CD4-positive, alpha-beta T cell (primary cell): ENCODE measurements at regions not wholly inside any gene's neighbourhood (a gene's known extent, or its start where the extent isn't known, plus 50 kb on each side); places are given as distances from the start of the nearest gene placed in this dataset.

Experiments
- ATAC-seq: fragments of 200-7000 bp; cut with Tn5 transposase; one replicate; pipeline ENCODE4 v1.10.0; 2022; ENCODE audit warnings: mild to moderate bottlenecking; ENCODE audit not compliant: poor library complexity
- CTCF ChIA-PET: fragments of 350-600 bp; sonication (Branson Sonifier 250); formaldehyde crosslinking; loops from one replicate; lab custom pipeline; 2021; ENCODE audit warnings: antibody characterized with exemption, inconsistent platforms; lab: Charles Lee
- POLR2A ChIA-PET: fragments of 350-600 bp; sonication (Branson Sonifier 250); formaldehyde crosslinking; loops from one replicate; lab custom pipeline; 2021; ENCODE audit warnings: antibody characterized with exemption, inconsistent platforms; lab: Charles Lee
- DNase-seq, 14 experiments: peaks; one replicate each; pipeline ENCODE4 v3.0.0-alpha.2; 2013 to 2020; ENCODE audit warnings: mixed read lengths in 2 of 14
- H3K27ac ChIP-seq, 2 donors: one replicate each; pipeline versions ENCODE4 v1.5.1 to v1.7.0; 2013; ENCODE audit warnings: low read length in 2 of 2, low read depth in 1 of 2, mild to moderate bottlenecking in 1 of 2
- H3K27me3 ChIP-seq, 2 experiments: 1 replicate in 1 of 2; 2 replicates in 1 of 2; pipeline versions ENCODE4 v1.6.1 to v1.7.0; 2013; ENCODE audit warnings: low read length in 2 of 2, control low read depth in 1 of 2, mild to moderate bottlenecking in 1 of 2, moderate library complexity in 1 of 2; ENCODE audit not compliant: insufficient read depth in 2 of 2, control insufficient read depth in 1 of 2
- H3K36me3 ChIP-seq: one replicate; pipeline ENCODE4 v1.6.1; 2013; ENCODE audit warnings: low read length, control low read depth; ENCODE audit not compliant: insufficient read depth
- H3K4me1 ChIP-seq: one replicate; pipeline ENCODE4 v1.6.1; 2013; ENCODE audit warnings: low read length, control low read depth; ENCODE audit not compliant: insufficient read depth
- H3K4me3 ChIP-seq: one replicate; pipeline ENCODE4 v1.5.1; 2013; ENCODE audit warnings: mild to moderate bottlenecking, low read length, moderate library complexity
- H3K9me3 ChIP-seq, 2 experiments: 1 replicate in 1 of 2; 2 replicates in 1 of 2; pipeline versions ENCODE4 v1.6.1 to v1.7.0; 2013; ENCODE audit warnings: low read length in 2 of 2, mild to moderate bottlenecking in 2 of 2, control low read depth in 1 of 2, moderate library complexity in 1 of 2; ENCODE audit not compliant: control insufficient read depth in 1 of 2, insufficient read depth in 1 of 2
- H3K27ac Mint-ChIP-seq: one replicate; pipeline ENCODE4 v1.8.0; 2020; ENCODE audit warnings: mixed read lengths
- H3K27me3 Mint-ChIP-seq: one replicate; pipeline ENCODE4 v1.8.0; 2021; ENCODE audit warnings: mixed read lengths
- H3K36me3 Mint-ChIP-seq: one replicate; pipeline ENCODE4 v1.8.0; 2021; ENCODE audit warnings: low read depth, mixed read lengths
- H3K4me1 Mint-ChIP-seq: one replicate; pipeline ENCODE4 v1.8.0; 2021; ENCODE audit warnings: low read depth, mixed read lengths
- H3K4me3 Mint-ChIP-seq: one replicate; pipeline ENCODE4 v1.8.0; 2020; ENCODE audit warnings: mild to moderate bottlenecking, mixed read lengths
- H3K9me3 Mint-ChIP-seq: one replicate; pipeline ENCODE4 v1.8.0; 2020; ENCODE audit warnings: mixed read lengths
- CTCF ChIP-seq: fragments of 200-600 bp; IDR thresholded peaks from one replicate; pipeline ENCODE4 v1.8.0; 2022; ENCODE audit warnings: antibody characterized with exemption, mild to moderate bottlenecking
- intact Hi-C, 2 experiments: fragments of 100-400 bp; cut with DNase I in 1 of 2; cut with micrococcal nuclease in 1 of 2; formaldehyde crosslinking; loops; one replicate each; pipeline versions ENCODE4 v1.15.1 to v1.9.0; 2023 to 2025; cut with DNase I, micrococcal nuclease

GRCh38 chr6:112770308-112770707 lies 423.2 kb downstream of the RFPL4B start:
- Mint-ChIP-seq H3K27me3 (no peaks in the 10 kb centered on the region), H3K4me3 (no peak overlapping the region), H3K36me3 (no peaks in the 10 kb centered on the region), H3K4me1 (no peaks in the 10 kb centered on the region), H3K9me3 (peaks cover 10% of the 10 kb centered on the region), H3K27ac (no peak overlapping the region)
- ATAC-seq (no peak), DNase-seq (no peak)
- TF ChIP-seq CTCF: no peak
- Histone ChIP-seq H3K36me3 (no peaks in the 10 kb centered on the region), H3K27me3 (no peaks in the 10 kb centered on the region), H3K4me3 (no peak overlapping the region), H3K9me3 (peaks cover 0 to 4% of the 10 kb centered on the region in 2 experiments), H3K4me1 (no peaks in the 10 kb centered on the region), H3K27ac (no peak overlapping the region)
- intact Hi-C loops: no loop called here
- ChIA-PET CTCF (no interaction called here), POLR2A (no interaction called here)

DNA sequence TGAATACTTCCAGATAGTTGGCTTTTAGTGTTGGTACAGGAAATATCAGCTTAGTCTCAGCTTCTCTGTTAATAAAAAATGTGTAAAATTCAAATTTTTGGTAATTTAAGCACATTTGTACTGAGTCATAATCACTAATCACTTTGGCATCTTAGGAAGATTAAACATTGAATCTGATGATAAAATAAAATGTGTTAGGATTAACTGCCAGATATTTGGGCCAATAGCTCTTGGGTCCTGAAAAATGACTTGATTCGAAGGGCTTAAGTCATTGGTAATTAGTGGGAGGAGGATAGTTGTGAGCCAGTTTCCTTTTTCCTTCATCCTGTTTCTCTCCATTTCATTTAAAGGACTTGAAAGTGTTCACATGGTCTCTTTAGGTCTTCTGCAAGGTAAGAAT lies 426.1 kb downstream of the RFPL4B start:
- CTCF ChIA-PET: no interaction called here
- no peak for TF ChIP-seq CTCF

GRCh38 chr6:112774319-112774718 lies 427.2 kb downstream of the RFPL4B start:
- H3K9me3 ChIP-seq: no peaks in the 10 kb centered on the region
- ATAC-seq: no peak
- Mint-ChIP-seq H3K27ac (no peak overlapping the region), H3K36me3 (no peaks in the 10 kb centered on the region), H3K9me3 (no peaks in the 10 kb centered on the region), H3K4me1 (no peaks in the 10 kb centered on the region), H3K27me3 (no peaks in the 10 kb centered on the region), H3K4me3 (no peak overlapping the region)
- intact Hi-C loops: no loop called here
- no peak overlapping the region for H3K4me3 ChIP-seq
- no peaks in the 10 kb centered on the region for H3K36me3 ChIP-seq
- ChIA-PET POLR2A (no interaction called here), CTCF (no interaction called here)
- no peaks in the 10 kb centered on the region for H3K4me1 ChIP-seq
- H3K27ac ChIP-seq: no peak overlapping the region
- DNase-seq: no peak
- no peak for TF ChIP-seq CTCF
- H3K27me3 ChIP-seq: no peaks in the 10 kb centered on the region

More for the DNA sequence above, 426.1 kb downstream of the RFPL4B start:
- Histone ChIP-seq H3K27ac (no peak overlapping the region), H3K4me3 (no peak overlapping the region), H3K9me3 (no peaks in the 10 kb centered on the region), H3K4me1 (no peaks in the 10 kb centered on the region), H3K36me3 (no peaks in the 10 kb centered on the region), H3K27me3 (no peaks in the 10 kb centered on the region)
- no peaks in the 10 kb centered on the region for H3K4me1 Mint-ChIP-seq
- no peak overlapping the region for H3K27ac Mint-ChIP-seq
- peaks cover 2% of the 10 kb centered on the region for H3K9me3 Mint-ChIP-seq
- no peak for DNase-seq
- no peaks in the 10 kb centered on the region for H3K36me3 Mint-ChIP-seq
- no peak for ATAC-seq
- intact Hi-C loops: no loop called here
- POLR2A ChIA-PET: no interaction called here
- no peak overlapping the region for H3K4me3 Mint-ChIP-seq
- no peaks in the 10 kb centered on the region for H3K27me3 Mint-ChIP-seq
